ENCODE measurements at regions not wholly inside any gene's neighbourhood (a gene's known extent, or its start where the extent isn't known, plus 50 kb on each side); places are given as distances from the start of the nearest gene placed in this dataset.

- Mint-ChIP-seq H3K36me3 (no peaks in the 10 kb centered on the region), H3K4me1 (ENCODE audit: low read depth) (no peaks in the 10 kb centered on the region), H3K27ac (no peak overlapping the region), H3K9me3 (peaks cover 19% of the 10 kb centered on the region), H3K4me3 (no peak overlapping the region), H3K27me3 (no peaks in the 10 kb centered on the region)
- DNase-seq = no peak
- CTCF ChIA-PET = interaction anchor here (0.6 kb wide), 1 partner anchor 288 kb away, joined by 3 read pairs; no protein-coding TSS in a partner anchor
- POLR2A ChIA-PET = no interaction called here
- intact Hi-C loops (cut with micrococcal nuclease) = no loop called here
Measured at GRCh38 chr12:38985961-38986360, 80.6 kb upstream of the CPNE8 start.

- CTCF ChIA-PET = no interaction called here
- no peaks in the 10 kb centered on the region for H3K4me1 Mint-ChIP-seq (ENCODE audit: low read depth)
- H3K27me3 Mint-ChIP-seq = no peaks in the 10 kb centered on the region
- no peak for DNase-seq
- POLR2A ChIA-PET = no interaction called here
- peaks cover 19% of the 10 kb centered on the region for H3K9me3 Mint-ChIP-seq
- intact Hi-C loops (cut with micrococcal nuclease) = no loop called here
- H3K27ac Mint-ChIP-seq = no peak overlapping the region
- no peak overlapping the region for H3K4me3 Mint-ChIP-seq
- no peaks in the 10 kb centered on the region for H3K36me3 Mint-ChIP-seq
Measured at GRCh38 chr12:38984388-38984787, 79.0 kb upstream of the CPNE8 start.

GRCh38 chr12:38983117-38983571 lies 77.8 kb upstream of the CPNE8 start:
- Mint-ChIP-seq H3K9me3 (peaks cover 19% of the 10 kb centered on the region), H3K27me3 (no peaks in the 10 kb centered on the region), H3K27ac (no peak overlapping the region), H3K4me1 (ENCODE audit: low read depth) (no peaks in the 10 kb centered on the region), H3K36me3 (no peaks in the 10 kb centered on the region), H3K4me3 (no peak overlapping the region)
- DNase-seq = no peak
- ChIA-PET CTCF (no interaction called here), POLR2A (no interaction called here)
- intact Hi-C loops (cut with micrococcal nuclease) = no loop called here

GRCh38 chr12:38977132-38977531 lies 71.7 kb upstream of the CPNE8 start:
- Mint-ChIP-seq H3K9me3 (no peaks in the 10 kb centered on the region), H3K27ac (no peak overlapping the region), H3K4me1 (ENCODE audit: low read depth) (no peaks in the 10 kb centered on the region), H3K4me3 (no peak overlapping the region), H3K27me3 (no peaks in the 10 kb centered on the region), H3K36me3 (no peaks in the 10 kb centered on the region)
- DNase-seq = no peak
- ChIA-PET POLR2A (no interaction called here), CTCF (no interaction called here)
- intact Hi-C loops (cut with micrococcal nuclease) = no loop called here

- H3K27ac Mint-ChIP-seq = no peak overlapping the region
- CTCF ChIA-PET = no interaction called here
Measured at GRCh38 chr12:38969706-38970105, 64.3 kb upstream of the CPNE8 start.

GRCh38 chr12:38961683-38962082 lies 56.3 kb upstream of the CPNE8 start:
- intact Hi-C loops (cut with micrococcal nuclease) = no loop called here
- no peak overlapping the region for H3K4me3 Mint-ChIP-seq
- H3K27me3 Mint-ChIP-seq = no peaks in the 10 kb centered on the region
- H3K36me3 Mint-ChIP-seq = no peaks in the 10 kb centered on the region
- POLR2A ChIA-PET = no interaction called here
- H3K9me3 Mint-ChIP-seq = peaks cover 1% of the 10 kb centered on the region
- no peak overlapping the region for H3K27ac Mint-ChIP-seq
- CTCF ChIA-PET = no interaction called here
- H3K4me1 Mint-ChIP-seq (ENCODE audit: low read depth) = no peaks in the 10 kb centered on the region
- no peak for DNase-seq

More at GRCh38 chr12:38969706-38970105, 64.3 kb upstream of the CPNE8 start:
- Mint-ChIP-seq H3K4me1 (ENCODE audit: low read depth) (no peaks in the 10 kb centered on the region), H3K4me3 (no peak overlapping the region), H3K36me3 (no peaks in the 10 kb centered on the region), H3K27me3 (no peaks in the 10 kb centered on the region), H3K9me3 (peaks cover 6% of the 10 kb centered on the region)
- DNase-seq = no peak
- intact Hi-C loops (cut with micrococcal nuclease) = no loop called here
- POLR2A ChIA-PET = no interaction called here

GRCh38 chr12:38961012-38961411 lies 55.6 kb upstream of the CPNE8 start:
- Mint-ChIP-seq H3K27me3 (no peaks in the 10 kb centered on the region), H3K36me3 (no peaks in the 10 kb centered on the region), H3K9me3 (peaks cover 3% of the 10 kb centered on the region), H3K4me1 (ENCODE audit: low read depth) (no peaks in the 10 kb centered on the region), H3K4me3 (no peak overlapping the region), H3K27ac (no peak overlapping the region)
- intact Hi-C loops (cut with micrococcal nuclease) = no loop called here
- no peak for DNase-seq
- ChIA-PET POLR2A (no interaction called here), CTCF (interaction anchor here (0.6 kb wide), 1 partner anchor 563 kb away, joined by 3 read pairs; no protein-coding TSS in a partner anchor)

- DNase-seq = no peak
- H3K9me3 Mint-ChIP-seq = peaks cover 3% of the 10 kb centered on the region
- CTCF ChIA-PET = no interaction called here
- intact Hi-C loops (cut with micrococcal nuclease) = no loop called here
- no peaks in the 10 kb centered on the region for H3K36me3 Mint-ChIP-seq
- no peak overlapping the region for H3K4me3 Mint-ChIP-seq
- no peak overlapping the region for H3K27ac Mint-ChIP-seq
- POLR2A ChIA-PET = interaction anchor here (0.6 kb wide), 1 partner anchor 14 kb away, joined by 5 read pairs; no protein-coding TSS in a partner anchor
- H3K4me1 Mint-ChIP-seq (ENCODE audit: low read depth) = no peaks in the 10 kb centered on the region
- no peaks in the 10 kb centered on the region for H3K27me3 Mint-ChIP-seq
Measured at GRCh38 chr12:38956337-38956736, 50.9 kb upstream of the CPNE8 start.

Data from activated CD4-positive, alpha-beta memory T cell treated with anti-CD3 and anti-CD28 coated beads for 36 hours (primary cell).